Erythroblast (primary cell): ENCODE measurements at regions not wholly inside any gene's neighbourhood (a gene's known extent, or its start where the extent isn't known, plus 50 kb on each side); places are given as distances from the start of the nearest gene placed in this dataset.

Source experiments
- GATA1 ChIP-seq: IDR thresholded peaks from 2 replicates; pipeline ENCODE4 v1.6.1; 2011; ENCODE audit warnings: low read depth, mild to moderate bottlenecking, control low read depth, low read length, moderate library complexity
- POLR2A ChIP-seq: IDR thresholded peaks from 2 replicates; pipeline ENCODE4 v1.6.1; 2011; ENCODE audit warnings: mild to moderate bottlenecking, low read length

GRCh38 chr21:14699433-14700407 is 153.6 kb upstream of the SAMSN1 start:
- no peak for TF ChIP-seq POLR2A
- TF ChIP-seq GATA1, result no peak
